B cell (primary cell): ENCODE measurements at regions not wholly inside any gene's neighbourhood (a gene's known extent, or its start where the extent isn't known, plus 50 kb on each side); places are given as distances from the start of the nearest gene placed in this dataset.

ENCODE experiments used
- ATAC-seq: fragments of 200-7000 bp; cut with Tn5 transposase; one replicate; pipeline ENCODE4 v1.10.0; 2021; ENCODE audit warnings: low read depth, mild to moderate bottlenecking, moderate number of reproducible peaks, moderate library complexity
- CTCF ChIA-PET: fragments of 350-600 bp; sonication (Branson Sonifier 250); formaldehyde crosslinking; loops from one replicate; lab custom pipeline; 2021; ENCODE audit warnings: antibody characterized with exemption, inconsistent platforms; lab: Charles Lee
- POLR2A ChIA-PET: fragments of 350-600 bp; sonication (Branson Sonifier 250); formaldehyde crosslinking; loops from one replicate; lab custom pipeline; 2021; ENCODE audit warnings: antibody characterized with exemption; lab: Charles Lee
- DNase-seq: peaks from one replicate; pipeline ENCODE4 v3.0.0; 2013
- H2AFZ ChIP-seq: 2 replicates; pipeline ENCODE4 v1.6.1; 2012; ENCODE audit warnings: mild to moderate bottlenecking, low read depth, low read length; ENCODE audit not compliant: insufficient read depth, poor library complexity, severe bottlenecking
- H3K27ac ChIP-seq, 2 donors: 1 replicate in 1 of 2; 2 replicates in 1 of 2; pipeline ENCODE4 v1.5.1; 2012 to 2013; ENCODE audit warnings: low read length in 2 of 2, mild to moderate bottlenecking in 2 of 2, moderate library complexity in 1 of 2
- H3K27me3 ChIP-seq, 4 experiments: fragments of 200-600 bp in 1 of 4; sonication (generic) in 1 of 4; replicated peaks in 1 of 4; 1 replicate in 2 of 4; 2 replicates in 2 of 4; pipeline versions ENCODE4 v1.6.1 to v1.7.0; 2013 to 2016; ENCODE audit warnings: low read length in 3 of 4, mild to moderate bottlenecking in 2 of 4, mixed read lengths in 1 of 4, moderate library complexity in 1 of 4; ENCODE audit not compliant: insufficient read depth in 4 of 4, control insufficient read depth in 3 of 4; ENCODE audit errors: control extremely low read depth in 1 of 4
- H3K36me3 ChIP-seq, 2 experiments: replicated peaks in 1 of 2; 1 replicate in 1 of 2; 2 replicates in 1 of 2; pipeline versions ENCODE4 v1.6.1 to v1.7.1; 2013; ENCODE audit warnings: low read length in 1 of 2; ENCODE audit not compliant: insufficient read depth in 2 of 2, control insufficient read depth in 1 of 2; ENCODE audit errors: control extremely low read depth in 1 of 2, extremely low read depth in 1 of 2
- H3K4me1 ChIP-seq, 2 donors: fragments of 200-600 bp in 1 of 2; sonication (generic) in 1 of 2; 1 replicate in 1 of 2; 2 replicates in 1 of 2; pipeline versions ENCODE4 v1.5.1 to v1.6.1; 2013 to 2017; ENCODE audit warnings: low read length in 2 of 2; ENCODE audit not compliant: control insufficient read depth in 2 of 2, insufficient read depth in 2 of 2
- H3K4me2 ChIP-seq: replicated peaks from 2 replicates; pipeline ENCODE3; 2012; ENCODE audit warnings: mild to moderate bottlenecking, low read depth, low read length; ENCODE audit not compliant: poor library complexity, severe bottlenecking
- H3K4me3 ChIP-seq, 5 experiments: fragments of 200-600 bp in 1 of 5; sonication (generic) in 1 of 5; 1 replicate in 3 of 5; 2 replicates in 2 of 5; pipeline versions ENCODE4 v1.5.1 to v1.7.0; 2011 to 2016; ENCODE audit warnings: low read length in 4 of 5, mild to moderate bottlenecking in 4 of 5, low read depth in 2 of 5, control low read depth in 1 of 5, moderate library complexity in 1 of 5; ENCODE audit not compliant: insufficient read depth in 1 of 5; ENCODE audit errors: control extremely low read depth in 1 of 5, extremely low read depth in 1 of 5
- H3K79me2 ChIP-seq: fragments of 200-600 bp; sonication (generic); one replicate; pipeline ENCODE4 v1.6.0; 2016; ENCODE audit warnings: low read length; ENCODE audit not compliant: control insufficient read depth, insufficient read depth
- H3K9ac ChIP-seq: fragments of 200-600 bp; sonication (generic); 2 replicates; pipeline ENCODE4 v1.6.1; 2017; ENCODE audit warnings: mild to moderate bottlenecking, low read length, moderate library complexity
- H3K9me3 ChIP-seq, 3 donors: one replicate each; pipeline versions ENCODE4 v1.6.1 to v1.7.1; 2013; ENCODE audit warnings: low read length in 2 of 3; ENCODE audit not compliant: control insufficient read depth in 2 of 3, insufficient read depth in 1 of 3; ENCODE audit errors: control extremely low read depth in 1 of 3
- H4K20me1 ChIP-seq: 2 replicates; pipeline ENCODE4 v1.6.0; 2012; ENCODE audit warnings: mild to moderate bottlenecking, low read length; ENCODE audit not compliant: insufficient read depth, control insufficient read depth, poor library complexity, severe bottlenecking
- H3K27ac Mint-ChIP-seq: one replicate; pipeline ENCODE4 v1.8.0; 2021; ENCODE audit warnings: mixed read lengths
- H3K27me3 Mint-ChIP-seq: one replicate; pipeline ENCODE4 v1.8.0; 2021; ENCODE audit warnings: mixed read lengths
- H3K4me1 Mint-ChIP-seq: one replicate; pipeline ENCODE4 v1.8.0; 2021; ENCODE audit warnings: mixed read lengths
- H3K4me3 Mint-ChIP-seq: one replicate; pipeline ENCODE4 v1.8.0; 2021; ENCODE audit warnings: mixed read lengths
- H3K9me3 Mint-ChIP-seq: one replicate; pipeline ENCODE4 v1.8.0; 2022; ENCODE audit warnings: mixed read lengths; ENCODE audit not compliant: insufficient read depth
- CTCF ChIP-seq: fragments of 200-600 bp; IDR thresholded peaks from one replicate; pipeline ENCODE4 v1.8.0; 2022; ENCODE audit warnings: antibody characterized with exemption, mild to moderate bottlenecking
- EZH2 ChIP-seq: IDR thresholded peaks from 2 replicates; pipeline ENCODE4 v1.6.1; 2012; ENCODE audit warnings: borderline replicate concordance, low read depth, mild to moderate bottlenecking, moderate library complexity, low read length; ENCODE audit not compliant: insufficient read depth, poor library complexity, severe bottlenecking
- WGBS: methylation state at CpG from one replicate; pipeline ENCODE4 v1.1.5; 2013; ENCODE audit warnings: missing lambda C conversion rate; ENCODE audit not compliant: insufficient coverage; 5-methylcytosine and 5-hydroxymethylcytosine counted together
- intact Hi-C: fragments of 100-400 bp; cut with micrococcal nuclease; formaldehyde crosslinking; loops from one replicate; pipeline ENCODE4 v1.10.0; 2022

GRCh38 chr20:1741309-1742048 lies 83.9 kb upstream of the SIRPG start:
- peak overlapping the region; percentile 39 for H3K4me2 ChIP-seq
- H3K4me1 Mint-ChIP-seq, result peaks cover 6% of the 10 kb centered on the region
- no peak overlapping the region for H3K4me3 Mint-ChIP-seq
- TF ChIP-seq CTCF, result no peak
- no peak for TF ChIP-seq EZH2
- WGBS, result 58% methylated on average over 3 of the region's 6 CpGs
- H3K27ac Mint-ChIP-seq, result no peak overlapping the region
- DNase-seq, result peak; percentile 42
- peaks cover 6% of the 10 kb centered on the region for H3K27me3 Mint-ChIP-seq
- no peak overlapping the region for H3K4me3 ChIP-seq
- peak; percentile 47 for ATAC-seq
- intact Hi-C loops, result no loop called here
- ChIA-PET POLR2A (no interaction called here), CTCF (no interaction called here)
- no peaks in the 10 kb centered on the region for H3K79me2 ChIP-seq
- no peak overlapping the region for H3K9ac ChIP-seq
- H4K20me1 ChIP-seq, result no peaks in the 10 kb centered on the region
- peak overlapping the region; percentile 31 for H2AFZ ChIP-seq
- no peaks in the 10 kb centered on the region for H3K36me3 ChIP-seq
- no peaks in the 10 kb centered on the region for H3K9me3 Mint-ChIP-seq
- no peaks in the 10 kb centered on the region for H3K27me3 ChIP-seq
- H3K27ac ChIP-seq, result no peak overlapping the region
- H3K9me3 ChIP-seq, result no peaks in the 10 kb centered on the region
- H3K4me1 ChIP-seq, result peaks cover 0 to 8% of the 10 kb centered on the region in 2 donors

GRCh38 chr20:1737134-1737533 lies 79.6 kb upstream of the SIRPG start:
- peaks cover 9% of the 10 kb centered on the region for H3K27me3 Mint-ChIP-seq
- H3K27me3 ChIP-seq, result no peaks in the 10 kb centered on the region
- no peak for TF ChIP-seq CTCF
- TF ChIP-seq EZH2, result no peak
- WGBS, result no CpG with 5 or more reads among the region's 1 CpG
- H3K9me3 ChIP-seq, result no peaks in the 10 kb centered on the region
- intact Hi-C loops, result no loop called here
- H3K27ac ChIP-seq, result no peak overlapping the region
- no peak for ATAC-seq
- no peak overlapping the region for H3K4me3 Mint-ChIP-seq
- H3K27ac Mint-ChIP-seq, result no peak overlapping the region
- H4K20me1 ChIP-seq, result no peaks in the 10 kb centered on the region
- H2AFZ ChIP-seq, result no peak overlapping the region
- no peak overlapping the region for H3K9ac ChIP-seq
- POLR2A ChIA-PET, result no interaction called here
- H3K9me3 Mint-ChIP-seq, result no peaks in the 10 kb centered on the region
- no peaks in the 10 kb centered on the region for H3K36me3 ChIP-seq
- peaks cover 12% of the 10 kb centered on the region for H3K4me1 Mint-ChIP-seq
- no peak for DNase-seq
- peaks cover 0 to 8% of the 10 kb centered on the region in 2 donors for H3K4me1 ChIP-seq
- no peak overlapping the region for H3K4me2 ChIP-seq
- CTCF ChIA-PET, result no interaction called here
- H3K79me2 ChIP-seq, result no peaks in the 10 kb centered on the region
- H3K4me3 ChIP-seq, result no peak overlapping the region
